H1 (cell line): ENCODE measurements at regions not wholly inside any gene's neighbourhood (a gene's known extent, or its start where the extent isn't known, plus 50 kb on each side); places are given as distances from the start of the nearest gene placed in this dataset.

Source experiments
- MAFK ChIP-seq: IDR thresholded peaks from 2 replicates; pipeline ENCODE4 v1.6.1; 2012; ENCODE audit warnings: low read depth, mild to moderate bottlenecking, improper control_type of control experiment, low read length
- POLR2A ChIP-seq, 2 experiments: IDR thresholded peaks; 1 replicate in 1 of 2; 2 replicates in 1 of 2; pipeline ENCODE4 v1.6.1; 2011; ENCODE audit warnings: low read depth in 2 of 2, low read length in 2 of 2, mild to moderate bottlenecking in 2 of 2; ENCODE audit errors: control extremely low read depth in 1 of 2
- POLR2AphosphoS5 ChIP-seq: IDR thresholded peaks from 2 replicates; pipeline ENCODE4 v1.6.1; 2011; ENCODE audit warnings: low read depth, low read length
- RFX5 ChIP-seq: IDR thresholded peaks from 2 replicates; pipeline ENCODE4 v1.6.1; 2011; ENCODE audit warnings: low read depth, low read length, improper control_type of control experiment, borderline replicate concordance
- TF ChIP-seq, protein P1 (sequence below): IDR thresholded peaks from 2 replicates; pipeline ENCODE4 v1.6.1; 2012; ENCODE audit warnings: inconsistent platforms
- TF ChIP-seq, protein P2 (sequence below), 3 experiments: IDR thresholded peaks; 1 replicate in 2 of 3; 2 replicates in 1 of 3; pipeline versions ENCODE4 v1.5.1 to v1.6.1; 2011; ENCODE audit warnings: low read length in 3 of 3, mild to moderate bottlenecking in 3 of 3, inconsistent platforms in 2 of 3, low read depth in 1 of 3, moderate library complexity in 1 of 3; ENCODE audit not compliant: insufficient read depth in 1 of 3; ENCODE audit errors: control extremely low read depth in 1 of 3

DNA sequence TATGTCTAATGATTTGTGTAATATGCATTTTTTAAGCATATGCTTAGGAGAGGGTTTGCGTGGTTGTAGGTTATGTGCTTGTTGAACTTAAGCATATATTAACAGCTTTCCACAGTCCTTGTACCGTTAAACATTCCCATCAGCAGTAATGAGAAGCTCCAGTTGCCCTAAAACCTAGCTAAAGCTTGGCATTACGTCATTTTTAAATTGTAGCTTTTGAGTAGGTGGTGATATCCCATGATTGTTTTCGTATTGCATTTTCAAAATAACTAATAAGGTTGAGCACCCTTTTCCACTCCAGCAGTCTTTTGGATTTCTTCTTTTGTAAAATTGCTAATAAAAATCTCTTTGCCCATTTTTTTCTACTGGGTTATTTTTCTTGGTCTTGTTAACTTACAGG is 453.1 kb upstream of the GCFC2 start:
- TF ChIP-seq MAFK: no peak
- no peak for TF ChIP-seq POLR2AphosphoS5
- TF ChIP-seq, protein P1, sequence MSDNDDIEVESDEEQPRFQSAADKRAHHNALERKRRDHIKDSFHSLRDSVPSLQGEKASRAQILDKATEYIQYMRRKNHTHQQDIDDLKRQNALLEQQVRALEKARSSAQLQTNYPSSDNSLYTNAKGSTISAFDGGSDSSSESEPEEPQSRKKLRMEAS: no peak
- TF ChIP-seq, protein P2, sequence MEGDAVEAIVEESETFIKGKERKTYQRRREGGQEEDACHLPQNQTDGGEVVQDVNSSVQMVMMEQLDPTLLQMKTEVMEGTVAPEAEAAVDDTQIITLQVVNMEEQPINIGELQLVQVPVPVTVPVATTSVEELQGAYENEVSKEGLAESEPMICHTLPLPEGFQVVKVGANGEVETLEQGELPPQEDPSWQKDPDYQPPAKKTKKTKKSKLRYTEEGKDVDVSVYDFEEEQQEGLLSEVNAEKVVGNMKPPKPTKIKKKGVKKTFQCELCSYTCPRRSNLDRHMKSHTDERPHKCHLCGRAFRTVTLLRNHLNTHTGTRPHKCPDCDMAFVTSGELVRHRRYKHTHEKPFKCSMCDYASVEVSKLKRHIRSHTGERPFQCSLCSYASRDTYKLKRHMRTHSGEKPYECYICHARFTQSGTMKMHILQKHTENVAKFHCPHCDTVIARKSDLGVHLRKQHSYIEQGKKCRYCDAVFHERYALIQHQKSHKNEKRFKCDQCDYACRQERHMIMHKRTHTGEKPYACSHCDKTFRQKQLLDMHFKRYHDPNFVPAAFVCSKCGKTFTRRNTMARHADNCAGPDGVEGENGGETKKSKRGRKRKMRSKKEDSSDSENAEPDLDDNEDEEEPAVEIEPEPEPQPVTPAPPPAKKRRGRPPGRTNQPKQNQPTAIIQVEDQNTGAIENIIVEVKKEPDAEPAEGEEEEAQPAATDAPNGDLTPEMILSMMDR (IDR thresholded peaks at IDR 0.05; ENCODE audit: control extremely low read depth in 1 of 3, insufficient read depth in 1 of 3, low read depth in 1 of 3, low read length in 3 of 3): no peak
- TF ChIP-seq RFX5: no peak
- TF ChIP-seq POLR2A (IDR thresholded peaks at IDR 0.05; ENCODE audit: control extremely low read depth in 1 of 2, low read depth in 2 of 2, low read length in 2 of 2): no peak
